ENCODE measurements at regions not wholly inside any gene's neighbourhood (a gene's known extent, or its start where the extent isn't known, plus 50 kb on each side); places are given as distances from the start of the nearest gene placed in this dataset.
"Not testable (repeated sequence)": the region's sequence is repeated elsewhere in the genome, so short reads cannot be mapped to it uniquely, and the experiment has no call there.

DNA sequence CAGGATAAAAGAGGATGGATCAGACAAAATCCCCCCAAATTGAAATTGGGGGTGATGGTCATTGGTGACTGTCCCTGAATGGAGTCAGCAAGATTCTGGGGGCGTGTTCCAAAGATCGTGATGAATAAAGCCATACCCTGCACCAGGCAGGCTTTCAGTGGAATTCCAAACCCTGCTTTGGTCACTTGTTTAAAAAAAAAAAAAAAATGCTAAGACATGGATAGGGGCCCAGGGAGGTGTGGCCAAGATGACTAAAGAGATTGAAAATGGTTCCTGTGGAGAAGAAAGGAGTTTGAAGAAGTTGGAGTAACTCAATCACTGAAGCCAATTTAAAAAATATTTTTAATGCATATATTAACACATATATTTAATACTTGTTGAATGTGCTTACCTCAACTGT is 161.4 kb upstream of the KCNG1 start:
- intact Hi-C loops (cut with micrococcal nuclease) = no loop called here
- H3K36me3 Mint-ChIP-seq (ENCODE audit: low read depth) = no peaks in the 10 kb centered on the region
- H3K4me1 Mint-ChIP-seq (ENCODE audit: low read depth) = no peaks in the 10 kb centered on the region
- H3K9me3 Mint-ChIP-seq = no peaks in the 10 kb centered on the region
- no peak overlapping the region for H3K4me3 Mint-ChIP-seq
- no peak overlapping the region for H3K27ac Mint-ChIP-seq
- H3K27me3 Mint-ChIP-seq (ENCODE audit: insufficient read depth) = peaks cover 14% of the 10 kb centered on the region
- no peak for DNase-seq (ENCODE audit: low spot score)

- no peak for DNase-seq (ENCODE audit: low spot score)
- Mint-ChIP-seq H3K4me3 (no peak overlapping the region), H3K27ac (no peak overlapping the region), H3K9me3 (no peaks in the 10 kb centered on the region), H3K36me3 (ENCODE audit: low read depth) (no peaks in the 10 kb centered on the region), H3K27me3 (ENCODE audit: insufficient read depth) (peaks cover 12% of the 10 kb centered on the region), H3K4me1 (ENCODE audit: low read depth) (no peaks in the 10 kb centered on the region)
- intact Hi-C loops (cut with micrococcal nuclease) = no loop called here
Measured at GRCh38 chr20:51183451-51183850, 160.5 kb upstream of the KCNG1 start.

DNA sequence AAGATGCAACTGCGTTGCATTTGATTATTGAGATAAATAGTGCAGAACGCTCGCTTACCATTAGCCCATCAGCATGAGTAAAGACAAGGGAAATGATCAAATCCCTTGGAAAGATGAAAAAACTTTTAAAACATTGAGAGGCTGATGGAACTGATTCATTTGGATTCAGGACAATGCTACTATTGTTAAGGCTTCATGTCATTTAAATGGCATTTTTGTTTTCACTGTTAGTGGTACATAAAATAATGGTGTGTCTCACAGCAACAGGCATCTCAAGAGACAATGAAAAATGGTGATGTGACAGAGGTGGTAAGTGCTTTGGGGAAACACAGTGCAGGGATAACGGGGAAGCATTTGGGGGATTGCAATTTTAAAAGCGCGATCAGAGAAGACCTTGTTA is 159.7 kb upstream of the KCNG1 start:
- no peaks in the 10 kb centered on the region for H3K4me1 Mint-ChIP-seq (ENCODE audit: low read depth)
- DNase-seq (ENCODE audit: low spot score) = no peak
- no peaks in the 10 kb centered on the region for H3K36me3 Mint-ChIP-seq (ENCODE audit: low read depth)
- H3K9me3 Mint-ChIP-seq = no peaks in the 10 kb centered on the region
- H3K27ac Mint-ChIP-seq = no peak overlapping the region
- H3K27me3 Mint-ChIP-seq (ENCODE audit: insufficient read depth) = peaks cover 12% of the 10 kb centered on the region
- no peak overlapping the region for H3K4me3 Mint-ChIP-seq
- intact Hi-C loops (cut with micrococcal nuclease) = no loop called here

- no peak overlapping the region for H3K4me3 Mint-ChIP-seq
- DNase-seq (ENCODE audit: low spot score) = no peak
- no peak overlapping the region for H3K27ac Mint-ChIP-seq
- no peaks in the 10 kb centered on the region for H3K36me3 Mint-ChIP-seq (ENCODE audit: low read depth)
- intact Hi-C loops (cut with micrococcal nuclease) = no loop called here
- no peaks in the 10 kb centered on the region for H3K9me3 Mint-ChIP-seq
- H3K4me1 Mint-ChIP-seq (ENCODE audit: low read depth) = no peaks in the 10 kb centered on the region
- H3K27me3 Mint-ChIP-seq (ENCODE audit: insufficient read depth) = peaks cover 15% of the 10 kb centered on the region
Measured at GRCh38 chr20:51178153-51178552, 155.2 kb upstream of the KCNG1 start.

GRCh38 chr20:51176876-51177275 is 154.0 kb upstream of the KCNG1 start:
- Mint-ChIP-seq H3K36me3 (ENCODE audit: low read depth) (no peaks in the 10 kb centered on the region), H3K9me3 (no peaks in the 10 kb centered on the region), H3K27me3 (ENCODE audit: insufficient read depth) (peaks cover 18% of the 10 kb centered on the region), H3K4me3 (no peak overlapping the region), H3K4me1 (ENCODE audit: low read depth) (no peaks in the 10 kb centered on the region), H3K27ac (no peak overlapping the region)
- intact Hi-C loops (cut with micrococcal nuclease) = no loop called here
- DNase-seq (ENCODE audit: low spot score) = no peak

GRCh38 chr20:51176446-51176845 is 153.5 kb upstream of the KCNG1 start:
- no peaks in the 10 kb centered on the region for H3K4me1 Mint-ChIP-seq (ENCODE audit: low read depth)
- no peak overlapping the region for H3K4me3 Mint-ChIP-seq

GRCh38 chr20:51175724-51176123 is 152.8 kb upstream of the KCNG1 start:
- Mint-ChIP-seq H3K27ac (no peak overlapping the region), H3K27me3 (ENCODE audit: insufficient read depth) (peaks cover 15% of the 10 kb centered on the region), H3K4me3 (no peak overlapping the region), H3K9me3 (no peaks in the 10 kb centered on the region), H3K4me1 (ENCODE audit: low read depth) (no peaks in the 10 kb centered on the region), H3K36me3 (ENCODE audit: low read depth) (no peaks in the 10 kb centered on the region)
- intact Hi-C loops (cut with micrococcal nuclease) = no loop called here
- DNase-seq (ENCODE audit: low spot score) = no peak

More at GRCh38 chr20:51176446-51176845, 153.5 kb upstream of the KCNG1 start:
- Mint-ChIP-seq H3K36me3 (ENCODE audit: low read depth) (no peaks in the 10 kb centered on the region), H3K27ac (no peak overlapping the region), H3K9me3 (no peaks in the 10 kb centered on the region), H3K27me3 (ENCODE audit: insufficient read depth) (peaks cover 15% of the 10 kb centered on the region)
- DNase-seq (ENCODE audit: low spot score) = no peak
- intact Hi-C loops (cut with micrococcal nuclease) = no loop called here

GRCh38 chr20:51175156-51175555 is 152.2 kb upstream of the KCNG1 start:
- intact Hi-C loops (cut with micrococcal nuclease) = no loop called here
- no peaks in the 10 kb centered on the region for H3K9me3 Mint-ChIP-seq
- H3K27ac Mint-ChIP-seq = no peak overlapping the region
- H3K4me1 Mint-ChIP-seq (ENCODE audit: low read depth) = no peaks in the 10 kb centered on the region
- peaks cover 13% of the 10 kb centered on the region for H3K27me3 Mint-ChIP-seq (ENCODE audit: insufficient read depth)
- no peaks in the 10 kb centered on the region for H3K36me3 Mint-ChIP-seq (ENCODE audit: low read depth)
- no peak for DNase-seq (ENCODE audit: low spot score)
- no peak overlapping the region for H3K4me3 Mint-ChIP-seq

DNA sequence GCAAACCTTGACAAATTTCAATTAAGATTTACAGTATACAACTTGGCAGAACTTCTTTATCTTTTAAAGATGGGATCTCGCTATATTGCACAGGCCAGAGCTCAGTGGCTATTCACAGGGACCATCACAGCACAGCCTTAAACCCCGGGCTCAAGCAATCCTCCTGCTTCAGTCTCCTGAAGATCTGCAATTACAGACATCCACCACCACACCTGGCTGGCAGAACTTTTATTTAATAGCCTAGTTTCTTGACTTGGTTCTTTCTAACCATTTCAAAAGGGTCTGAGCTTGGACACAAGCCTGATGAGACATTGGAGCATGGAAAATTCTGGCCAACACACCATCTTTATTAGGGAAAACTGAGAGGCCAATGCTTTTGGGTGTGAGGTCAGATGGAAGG is 151.6 kb upstream of the KCNG1 start:
- H3K27me3 Mint-ChIP-seq (ENCODE audit: insufficient read depth) = peaks cover 8% of the 10 kb centered on the region
- DNase-seq (ENCODE audit: low spot score) = no peak
- H3K9me3 Mint-ChIP-seq = no peaks in the 10 kb centered on the region
- H3K4me3 Mint-ChIP-seq = no peak overlapping the region
- H3K36me3 Mint-ChIP-seq (ENCODE audit: low read depth) = no peaks in the 10 kb centered on the region
- H3K4me1 Mint-ChIP-seq (ENCODE audit: low read depth) = no peaks in the 10 kb centered on the region
- intact Hi-C loops (cut with micrococcal nuclease) = no loop called here
- H3K27ac Mint-ChIP-seq = no peak overlapping the region

- Mint-ChIP-seq H3K4me3 (no peak overlapping the region), H3K36me3 (ENCODE audit: low read depth) (no peaks in the 10 kb centered on the region), H3K27ac (no peak overlapping the region), H3K9me3 (no peaks in the 10 kb centered on the region), H3K27me3 (ENCODE audit: insufficient read depth) (peaks cover 8% of the 10 kb centered on the region), H3K4me1 (ENCODE audit: low read depth) (no peaks in the 10 kb centered on the region)
- intact Hi-C loops (cut with micrococcal nuclease) = no loop called here
- no peak for DNase-seq (ENCODE audit: low spot score)
Measured at GRCh38 chr20:51172558-51173428, 149.9 kb upstream of the KCNG1 start.

DNA sequence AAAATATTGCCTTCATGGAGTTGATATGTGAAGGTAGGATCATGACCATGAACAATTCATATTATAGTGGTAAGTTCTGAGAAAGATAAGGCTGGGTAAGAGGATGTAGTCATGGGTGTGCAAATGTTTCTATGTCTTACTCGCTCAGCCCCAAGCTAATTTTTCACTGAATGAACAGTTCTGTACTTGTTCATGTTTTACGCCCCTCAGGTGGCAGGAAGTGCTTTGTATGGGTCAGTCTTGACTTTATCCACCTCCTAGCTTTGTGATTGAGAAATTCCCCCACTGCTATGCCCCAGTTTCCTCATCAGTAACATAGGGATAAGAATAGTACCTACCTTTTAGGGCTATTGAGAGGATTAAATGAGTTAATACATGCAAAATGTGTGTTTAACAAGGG is 148.2 kb upstream of the KCNG1 start:
- H3K9me3 Mint-ChIP-seq = no peaks in the 10 kb centered on the region
- intact Hi-C loops (cut with micrococcal nuclease) = no loop called here
- no peak overlapping the region for H3K4me3 Mint-ChIP-seq
- DNase-seq (ENCODE audit: low spot score) = no peak
- H3K36me3 Mint-ChIP-seq (ENCODE audit: low read depth) = no peaks in the 10 kb centered on the region
- no peak overlapping the region for H3K27ac Mint-ChIP-seq
- H3K27me3 Mint-ChIP-seq (ENCODE audit: insufficient read depth) = peaks cover 5% of the 10 kb centered on the region
- no peaks in the 10 kb centered on the region for H3K4me1 Mint-ChIP-seq (ENCODE audit: low read depth)

GRCh38 chr20:51169813-51170212 is 146.9 kb upstream of the KCNG1 start:
- Mint-ChIP-seq H3K27ac (no peak overlapping the region), H3K36me3 (ENCODE audit: low read depth) (no peaks in the 10 kb centered on the region), H3K27me3 (ENCODE audit: insufficient read depth) (peaks cover 5% of the 10 kb centered on the region), H3K4me1 (ENCODE audit: low read depth) (no peaks in the 10 kb centered on the region), H3K9me3 (no peaks in the 10 kb centered on the region), H3K4me3 (no peak overlapping the region)
- intact Hi-C loops (cut with micrococcal nuclease) = no loop called here
- DNase-seq (ENCODE audit: low spot score) = no peak

- H3K9me3 Mint-ChIP-seq, H3K27ac Mint-ChIP-seq: not testable (repeated sequence)
Measured at GRCh38 chr20:51167911-51168310, 145.0 kb upstream of the KCNG1 start.

GRCh38 chr20:51166489-51166888 is 143.6 kb upstream of the KCNG1 start:
- Mint-ChIP-seq H3K4me1 (ENCODE audit: low read depth) (no peaks in the 10 kb centered on the region), H3K9me3 (no peaks in the 10 kb centered on the region), H3K36me3 (ENCODE audit: low read depth) (no peaks in the 10 kb centered on the region), H3K27me3 (ENCODE audit: insufficient read depth) (peaks cover 4% of the 10 kb centered on the region), H3K4me3 (no peak overlapping the region), H3K27ac (no peak overlapping the region)
- intact Hi-C loops (cut with micrococcal nuclease) = no loop called here
- no peak for DNase-seq (ENCODE audit: low spot score)

More at GRCh38 chr20:51167911-51168310, 145.0 kb upstream of the KCNG1 start:
- H3K36me3 Mint-ChIP-seq (ENCODE audit: low read depth); H3K4me3 Mint-ChIP-seq; intact Hi-C loops (cut with micrococcal nuclease); H3K27me3 Mint-ChIP-seq (ENCODE audit: insufficient read depth); H3K4me1 Mint-ChIP-seq (ENCODE audit: low read depth); DNase-seq (ENCODE audit: low spot score): not testable (repeated sequence)
